GM18867 (cell line): ENCODE measurements at regions not wholly inside any gene's neighbourhood (a gene's known extent, or its start where the extent isn't known, plus 50 kb on each side); places are given as distances from the start of the nearest gene placed in this dataset.

Source experiments
- ATAC-seq: cut with Tn5 transposase; IDR thresholded peaks from one replicate; pipeline ENCODE4 v1.9.1; 2021; ENCODE audit warnings: mild to moderate bottlenecking, moderate library complexity; ENCODE audit not compliant: unreplicated experiment

- no peak for ATAC-seq
Observed at GRCh38 chr5:92904021-92904420, 677.0 kb downstream of the NR2F1-AS1 start.

GRCh38 chr5:92899611-92900010 lies 681.4 kb downstream of the NR2F1-AS1 start:
- no peak for ATAC-seq

GRCh38 chr5:92896722-92897121 lies 684.3 kb downstream of the NR2F1-AS1 start:
- ATAC-seq: no peak

GRCh38 chr5:92890841-92891244 lies 690.2 kb downstream of the NR2F1-AS1 start:
- no peak for ATAC-seq

- ATAC-seq: no peak
Observed at GRCh38 chr5:92889140-92889539, 691.9 kb downstream of the NR2F1-AS1 start.

- no peak for ATAC-seq
Observed at GRCh38 chr5:92887254-92887653, 693.8 kb downstream of the NR2F1-AS1 start.

GRCh38 chr5:92886751-92887150 lies 694.3 kb downstream of the NR2F1-AS1 start:
- ATAC-seq: no peak

- peak; percentile 59 for ATAC-seq
Observed at GRCh38 chr5:92885950-92886349, 695.1 kb downstream of the NR2F1-AS1 start.

- ATAC-seq: no peak
Observed at GRCh38 chr5:92884469-92884868, 696.5 kb downstream of the NR2F1-AS1 start.

GRCh38 chr5:92879806-92880543 lies 701.0 kb downstream of the NR2F1-AS1 start:
- no peak for ATAC-seq

- no peak for ATAC-seq
Observed at GRCh38 chr5:92874790-92875189, 706.2 kb downstream of the NR2F1-AS1 start.

- ATAC-seq: no peak
Observed at GRCh38 chr5:92868442-92868841, 712.6 kb downstream of the NR2F1-AS1 start.

- no peak for ATAC-seq
Observed at GRCh38 chr5:92864591-92864990, 716.4 kb downstream of the NR2F1-AS1 start.

- no peak for ATAC-seq
Observed at GRCh38 chr5:92863666-92864065, 717.4 kb downstream of the NR2F1-AS1 start.

- ATAC-seq: no peak
Observed at GRCh38 chr5:92861531-92862285, 719.3 kb downstream of the NR2F1-AS1 start.

- no peak for ATAC-seq
Observed at GRCh38 chr5:92860061-92860460, 721.0 kb downstream of the NR2F1-AS1 start.

GRCh38 chr5:92852219-92852618 lies 728.8 kb downstream of the NR2F1-AS1 start:
- ATAC-seq: no peak

- no peak for ATAC-seq
Observed at GRCh38 chr5:92850886-92851285, 730.1 kb downstream of the NR2F1-AS1 start.

GRCh38 chr5:92849756-92850155 lies 731.3 kb downstream of the NR2F1-AS1 start:
- ATAC-seq: no peak

GRCh38 chr5:92841604-92842155 lies 739.3 kb downstream of the NR2F1-AS1 start:
- ATAC-seq: peak; percentile 47

GRCh38 chr5:92838253-92838652 lies 742.8 kb downstream of the NR2F1-AS1 start:
- ATAC-seq: no peak
